ENCODE measurements at regions not wholly inside any gene's neighbourhood (a gene's known extent, or its start where the extent isn't known, plus 50 kb on each side); places are given as distances from the start of the nearest gene placed in this dataset.

GRCh38 chr5:101068298-101068697 lies 165.2 kb upstream of the ST8SIA4 start:
- TF ChIP-seq, protein P1, sequence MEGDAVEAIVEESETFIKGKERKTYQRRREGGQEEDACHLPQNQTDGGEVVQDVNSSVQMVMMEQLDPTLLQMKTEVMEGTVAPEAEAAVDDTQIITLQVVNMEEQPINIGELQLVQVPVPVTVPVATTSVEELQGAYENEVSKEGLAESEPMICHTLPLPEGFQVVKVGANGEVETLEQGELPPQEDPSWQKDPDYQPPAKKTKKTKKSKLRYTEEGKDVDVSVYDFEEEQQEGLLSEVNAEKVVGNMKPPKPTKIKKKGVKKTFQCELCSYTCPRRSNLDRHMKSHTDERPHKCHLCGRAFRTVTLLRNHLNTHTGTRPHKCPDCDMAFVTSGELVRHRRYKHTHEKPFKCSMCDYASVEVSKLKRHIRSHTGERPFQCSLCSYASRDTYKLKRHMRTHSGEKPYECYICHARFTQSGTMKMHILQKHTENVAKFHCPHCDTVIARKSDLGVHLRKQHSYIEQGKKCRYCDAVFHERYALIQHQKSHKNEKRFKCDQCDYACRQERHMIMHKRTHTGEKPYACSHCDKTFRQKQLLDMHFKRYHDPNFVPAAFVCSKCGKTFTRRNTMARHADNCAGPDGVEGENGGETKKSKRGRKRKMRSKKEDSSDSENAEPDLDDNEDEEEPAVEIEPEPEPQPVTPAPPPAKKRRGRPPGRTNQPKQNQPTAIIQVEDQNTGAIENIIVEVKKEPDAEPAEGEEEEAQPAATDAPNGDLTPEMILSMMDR (IDR thresholded peaks at IDR 0.05) = no peak
- TF ChIP-seq POLR2A (IDR thresholded peaks at IDR 0.05) = no peak

Measured in uterus (tissue), 2 donors.